ENCODE measurements at regions not wholly inside any gene's neighbourhood (a gene's known extent, or its start where the extent isn't known, plus 50 kb on each side); places are given as distances from the start of the nearest gene placed in this dataset.

DNA sequence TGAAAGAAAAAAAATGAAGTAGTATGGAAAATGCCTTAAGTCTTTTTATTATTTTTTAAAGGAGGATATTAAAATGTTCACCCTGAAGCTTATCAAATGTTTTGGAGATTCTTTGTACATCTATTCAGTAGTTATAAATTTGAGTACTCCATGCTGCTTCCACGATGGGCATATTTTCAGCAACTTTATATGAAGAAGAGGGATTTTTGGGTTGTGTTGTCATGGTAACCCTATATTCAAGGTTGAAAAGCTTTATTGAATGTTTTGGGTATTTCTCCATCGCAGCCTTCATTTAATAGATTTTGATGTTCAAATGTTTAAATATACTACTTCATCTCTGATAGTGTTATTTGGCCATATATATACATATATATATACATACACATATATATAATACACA lies 557.5 kb downstream of the CAAP1 start:
- H3K36me3 ChIP-seq (ENCODE audit: insufficient read depth, low read length, poor library complexity, severe bottlenecking) = no peaks in the 10 kb centered on the region
- POLR2A ChIA-PET (ENCODE audit: low non-redundant PET) = no interaction called here
- no peaks in the 10 kb centered on the region for H3K4me1 ChIP-seq (ENCODE audit: insufficient read depth, low read length, poor library complexity, severe bottlenecking)
- intact Hi-C loops (cut with micrococcal nuclease; ENCODE audit: unreplicated experiment) = no loop called here
- H3K27ac ChIP-seq (ENCODE audit: low read depth, low read length, poor library complexity, severe bottlenecking) = no peak overlapping the region
- TF ChIP-seq CTCF (conservative IDR thresholded peaks at IDR 0.05; ENCODE audit: low read depth, low read length) (no peak), EZH2 (IDR thresholded peaks at IDR 0.05; ENCODE audit: borderline replicate concordance, low read depth, low read length, poor library complexity, severe bottlenecking) (no peak)
- H3K4me3 ChIP-seq (ENCODE audit: low read depth, low read length, poor library complexity, severe bottlenecking) = no peak overlapping the region
- no peak for DNase-seq (ENCODE audit: low spot score)
- no peaks in the 10 kb centered on the region for H3K9me3 ChIP-seq (ENCODE audit: low read depth, low read length, poor library complexity, severe bottlenecking)
- CTCF ChIA-PET = no interaction called here
- no peaks in the 10 kb centered on the region for H3K27me3 ChIP-seq (replicated peaks; ENCODE audit: insufficient read depth, low read depth, low read length, poor library complexity)
- no TSS peak for BruUV-seq (replicated peaks)

DNA sequence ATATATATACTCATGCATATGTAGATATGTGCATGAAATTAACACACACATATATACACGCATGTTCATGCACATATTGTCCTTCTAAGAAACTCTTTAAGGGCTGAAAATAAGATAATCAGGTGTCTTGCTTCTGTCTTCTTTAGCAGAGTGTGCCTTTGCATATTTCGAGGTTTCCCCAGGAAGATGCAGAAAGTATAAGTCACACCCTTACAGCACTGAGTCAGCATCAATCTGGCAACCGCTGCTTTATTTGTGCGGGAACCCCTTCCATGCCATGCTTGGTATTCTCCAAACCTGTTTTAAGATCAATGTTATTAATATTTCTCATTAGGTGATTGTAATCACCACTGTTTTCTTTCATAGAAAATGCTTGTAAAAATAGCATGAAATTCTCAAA lies 557.9 kb downstream of the CAAP1 start:
- Histone ChIP-seq H3K27ac (ENCODE audit: low read depth, low read length, poor library complexity, severe bottlenecking) (no peak overlapping the region), H3K4me1 (ENCODE audit: insufficient read depth, low read length, poor library complexity, severe bottlenecking) (no peaks in the 10 kb centered on the region), H3K36me3 (ENCODE audit: insufficient read depth, low read length, poor library complexity, severe bottlenecking) (no peaks in the 10 kb centered on the region), H3K27me3 (replicated peaks; ENCODE audit: insufficient read depth, low read depth, low read length, poor library complexity) (no peaks in the 10 kb centered on the region), H3K4me3 (ENCODE audit: low read depth, low read length, poor library complexity, severe bottlenecking) (no peak overlapping the region), H3K9me3 (ENCODE audit: low read depth, low read length, poor library complexity, severe bottlenecking) (no peaks in the 10 kb centered on the region)
- TF ChIP-seq EZH2 (IDR thresholded peaks at IDR 0.05; ENCODE audit: borderline replicate concordance, low read depth, low read length, poor library complexity, severe bottlenecking) = no peak
- no peak for TF ChIP-seq CTCF (conservative IDR thresholded peaks at IDR 0.05; ENCODE audit: low read depth, low read length)
- no peak for DNase-seq (ENCODE audit: low spot score)
- ChIA-PET CTCF (no interaction called here), POLR2A (ENCODE audit: low non-redundant PET) (no interaction called here)
- BruUV-seq (replicated peaks) = no TSS peak
- intact Hi-C loops (cut with micrococcal nuclease; ENCODE audit: unreplicated experiment) = no loop called here

DNA sequence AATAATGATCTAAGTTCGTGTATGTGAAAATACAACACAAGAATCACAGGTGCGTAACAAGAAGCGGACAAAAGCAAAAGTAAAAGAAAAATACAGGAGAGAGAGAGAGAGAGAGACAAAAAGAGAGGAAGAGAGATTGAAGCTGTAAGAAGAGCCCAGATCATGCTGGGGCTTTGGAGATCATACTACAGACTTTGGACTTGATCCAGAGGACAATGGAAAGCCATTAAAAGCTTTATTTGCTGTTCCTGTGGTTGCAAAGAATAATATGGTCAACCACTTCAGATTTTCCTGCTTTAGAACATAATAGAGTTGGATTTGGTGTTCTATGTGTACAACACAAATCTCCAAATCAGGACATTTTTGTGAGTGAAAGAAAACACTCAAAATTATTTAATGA lies 561.4 kb downstream of the CAAP1 start:
- ChIA-PET CTCF (no interaction called here), POLR2A (ENCODE audit: low non-redundant PET) (no interaction called here)
- no TSS peak for BruUV-seq (replicated peaks)
- intact Hi-C loops (cut with micrococcal nuclease; ENCODE audit: unreplicated experiment) = no loop called here
- H3K27ac ChIP-seq (ENCODE audit: low read depth, low read length, poor library complexity, severe bottlenecking) = no peak overlapping the region
- TF ChIP-seq EZH2 (IDR thresholded peaks at IDR 0.05; ENCODE audit: borderline replicate concordance, low read depth, low read length, poor library complexity, severe bottlenecking) = no peak
- H3K27me3 ChIP-seq (replicated peaks; ENCODE audit: insufficient read depth, low read depth, low read length, poor library complexity) = no peaks in the 10 kb centered on the region
- H3K4me1 ChIP-seq (ENCODE audit: insufficient read depth, low read length, poor library complexity, severe bottlenecking) = no peaks in the 10 kb centered on the region
- no peaks in the 10 kb centered on the region for H3K36me3 ChIP-seq (ENCODE audit: insufficient read depth, low read length, poor library complexity, severe bottlenecking)
- DNase-seq (ENCODE audit: low spot score) = no peak
- no peaks in the 10 kb centered on the region for H3K9me3 ChIP-seq (ENCODE audit: low read depth, low read length, poor library complexity, severe bottlenecking)
- no peak overlapping the region for H3K4me3 ChIP-seq (ENCODE audit: low read depth, low read length, poor library complexity, severe bottlenecking)

DNA sequence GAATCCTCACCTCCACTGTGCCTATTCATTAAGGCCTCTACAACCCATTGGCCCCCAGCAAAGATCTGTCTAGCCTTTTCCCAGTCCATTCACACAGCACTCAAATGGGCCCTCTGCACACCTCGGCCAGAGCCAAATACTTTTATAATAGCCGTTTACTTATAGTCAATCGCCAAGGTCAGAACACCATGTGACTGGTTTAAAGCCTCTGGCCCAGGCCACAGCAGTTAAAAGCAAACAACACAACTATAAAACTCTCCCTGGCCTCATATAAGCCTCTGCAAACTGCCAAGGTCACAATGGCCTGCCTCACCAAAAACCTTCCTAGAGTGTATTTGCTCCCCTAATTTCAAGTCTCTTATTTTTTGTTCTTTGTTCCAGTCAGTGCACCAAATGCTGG lies 562.6 kb downstream of the CAAP1 start:
- Histone ChIP-seq H3K27me3 (replicated peaks; ENCODE audit: insufficient read depth, low read depth, low read length, poor library complexity) (no peaks in the 10 kb centered on the region), H3K36me3 (ENCODE audit: insufficient read depth, low read length, poor library complexity, severe bottlenecking) (no peaks in the 10 kb centered on the region), H3K4me3 (ENCODE audit: low read depth, low read length, poor library complexity, severe bottlenecking) (no peak overlapping the region), H3K4me1 (ENCODE audit: insufficient read depth, low read length, poor library complexity, severe bottlenecking) (no peaks in the 10 kb centered on the region), H3K27ac (ENCODE audit: low read depth, low read length, poor library complexity, severe bottlenecking) (no peak overlapping the region), H3K9me3 (ENCODE audit: low read depth, low read length, poor library complexity, severe bottlenecking) (no peaks in the 10 kb centered on the region)
- no TSS peak for BruUV-seq (replicated peaks)
- ChIA-PET CTCF (no interaction called here), POLR2A (ENCODE audit: low non-redundant PET) (no interaction called here)
- intact Hi-C loops (cut with micrococcal nuclease; ENCODE audit: unreplicated experiment) = no loop called here
- DNase-seq (ENCODE audit: low spot score) = no peak
- TF ChIP-seq CTCF (conservative IDR thresholded peaks at IDR 0.05; ENCODE audit: low read depth, low read length) (no peak), EZH2 (IDR thresholded peaks at IDR 0.05; ENCODE audit: borderline replicate concordance, low read depth, low read length, poor library complexity, severe bottlenecking) (no peak)

Measured in A673 (cell line).